Upper lobe of left lung (tissue), 4 donors: ENCODE measurements at regions not wholly inside any gene's neighbourhood (a gene's known extent, or its start where the extent isn't known, plus 50 kb on each side); places are given as distances from the start of the nearest gene placed in this dataset.

Source experiments
- CTCF ChIP-seq, 6 experiments: fragments of 450-650 bp in 4 of 6; fragments of 200-600 bp in 2 of 6; sonication (generic) in 2 of 6; IDR thresholded peaks; one replicate each; pipeline ENCODE4 v1.5.1; 2016 to 2019; ENCODE audit warnings: antibody characterized with exemption in 6 of 6
- EP300 ChIP-seq, 4 donors: sonication (generic); formaldehyde crosslinking; IDR thresholded peaks; one replicate each; pipeline ENCODE4 v1.5.1; 2017; ENCODE audit warnings: antibody characterized with exemption in 4 of 4, control low read depth in 2 of 4

GRCh38 chr3:30357897-30358296 lies 248.5 kb upstream of the TGFBR2 start:
- TF ChIP-seq EP300 (IDR thresholded peaks at IDR 0.05): no peak
- no peak for TF ChIP-seq CTCF (IDR thresholded peaks at IDR 0.05)
